HepG2 (cell line): ENCODE measurements at regions not wholly inside any gene's neighbourhood (a gene's known extent, or its start where the extent isn't known, plus 50 kb on each side); places are given as distances from the start of the nearest gene placed in this dataset.

Source experiments
- ATAC-seq: fragments of 200-7000 bp; cut with Tn5 transposase; 3 replicates; pipeline ENCODE4 v1.9.1; 2020; ENCODE audit warnings: mild to moderate bottlenecking, moderate library complexity
- BruUV-seq: library from RNA; stranded (reverse); fragments of 400-500 nt; replicated peaks from 2 replicates; lab custom pipeline; 2021; lab: Mats Ljungman, UMichigan
- CTCF ChIA-PET: fragments of 300-600 bp; formaldehyde crosslinking; extraction: SDS; loops from one replicate; lab custom pipeline; 2021; ENCODE audit warnings: low total read pairs, inconsistent platforms, low intra/inter-chr PET ratio; lab: Yijun Ruan, JAX
- POLR2A ChIA-PET: fragments of 350-600 bp; sonication (Branson Sonifier 250); formaldehyde crosslinking; loops from one replicate; lab custom pipeline; 2020; ENCODE audit warnings: antibody characterized with exemption, inconsistent platforms; lab: Yijun Ruan, JAX
- DNase-seq: peaks from one replicate; pipeline ENCODE4 v3.0.0-alpha.2; 2015; ENCODE audit warnings: low spot score
- FAIRE-seq: peaks from 3 replicates; lab custom pipeline; 2011; peaks lifted over from hg19 to GRCh38; lab: Jason Lieb, UNC
- H2AFZ ChIP-seq: one replicate; pipeline ENCODE4 v1.6.1; 2011; ENCODE audit warnings: low read length, inconsistent platforms
- H3K27ac ChIP-seq: fragments of 300-600 bp; 3 replicates; pipeline ENCODE4 v1.8.0; 2011; ENCODE audit warnings: mixed run types, mild to moderate bottlenecking, mixed read lengths, low read length, inconsistent platforms; ENCODE audit not compliant: insufficient read depth; ENCODE audit errors: extremely low read length
- H3K27me3 ChIP-seq, 2 experiments: fragments of 200-600 bp in 1 of 2; 2 replicates in 1 of 2; 3 replicates in 1 of 2; pipeline versions ENCODE4 v1.6.0 to v1.8.0; 2011; ENCODE audit warnings: low read length in 2 of 2, mild to moderate bottlenecking in 2 of 2, moderate library complexity in 2 of 2, inconsistent platforms in 1 of 2; ENCODE audit not compliant: insufficient read depth in 2 of 2, control insufficient read depth in 1 of 2
- H3K36me3 ChIP-seq, 2 experiments: fragments of 200-600 bp in 1 of 2; replicated peaks in 1 of 2; 2 replicates in 1 of 2; 3 replicates in 1 of 2; pipeline versions ENCODE4 v1.5.1 to v1.8.0; 2011; ENCODE audit warnings: low read length in 2 of 2, inconsistent platforms in 1 of 2; ENCODE audit not compliant: insufficient read depth in 2 of 2, control insufficient read depth in 1 of 2
- H3K4me1 ChIP-seq: 2 replicates; pipeline ENCODE4 v1.5.1; 2012; ENCODE audit warnings: low read length, inconsistent platforms; ENCODE audit not compliant: insufficient read depth
- H3K4me2 ChIP-seq: 2 replicates; pipeline ENCODE4 v1.6.0; 2011; ENCODE audit warnings: low read depth, low read length, inconsistent platforms
- H3K4me3 ChIP-seq, 3 experiments: fragments of 200-600 bp in 1 of 3; sonication (generic), shearing (Covaris generic) in 1 of 3; replicated peaks in 1 of 3; 2 replicates each; pipeline ENCODE4 v1.5.1; 2011 to 2016; ENCODE audit warnings: low read length in 3 of 3, inconsistent platforms in 2 of 3, low read depth in 2 of 3, mild to moderate bottlenecking in 2 of 3, control low read depth in 1 of 3, mixed read lengths in 1 of 3; ENCODE audit not compliant: insufficient read depth in 1 of 3
- H3K79me2 ChIP-seq: one replicate; pipeline ENCODE4 v1.6.1; 2011; ENCODE audit warnings: low read length, inconsistent platforms; ENCODE audit not compliant: insufficient read depth
- H3K9ac ChIP-seq: 2 replicates; pipeline ENCODE4 v1.6.0; 2011; ENCODE audit warnings: mild to moderate bottlenecking, low read depth, low read length, inconsistent platforms; ENCODE audit not compliant: insufficient read depth
- H3K9me3 ChIP-seq: 2 replicates; pipeline ENCODE4 v1.5.1; 2012; ENCODE audit warnings: mild to moderate bottlenecking, low read length
- H4K20me1 ChIP-seq: 2 replicates; pipeline ENCODE4 v1.6.0; 2011; ENCODE audit warnings: inconsistent platforms, mild to moderate bottlenecking, low read length, moderate library complexity; ENCODE audit not compliant: insufficient read depth
- TOE1 ChIP-seq: sonication (generic); formaldehyde crosslinking; IDR thresholded peaks from 2 replicates; pipeline ENCODE4 v1.4.0; 2020; ENCODE audit warnings: mild to moderate bottlenecking, missing genetic modification reagents
- ZNF124 ChIP-seq: sonication (generic); formaldehyde crosslinking; IDR thresholded peaks from 2 replicates; pipeline ENCODE4 v1.4.0; 2020; ENCODE audit warnings: missing genetic modification reagents
- ZNF232 ChIP-seq: sonication (generic); formaldehyde crosslinking; IDR thresholded peaks from 2 replicates; pipeline ENCODE4 v1.4.0; 2020; ENCODE audit warnings: missing genetic modification reagents, borderline replicate concordance
- ZNF251 ChIP-seq: sonication (generic); formaldehyde crosslinking; IDR thresholded peaks from 2 replicates; pipeline ENCODE4 v1.9.0; 2021; ENCODE audit warnings: mild to moderate bottlenecking, missing genetic modification reagents
- ZNF335 ChIP-seq: sonication (generic); formaldehyde crosslinking; IDR thresholded peaks from 2 replicates; pipeline ENCODE4 v1.4.0; 2020; ENCODE audit warnings: missing genetic modification reagents
- ZNF543 ChIP-seq: sonication (generic); formaldehyde crosslinking; IDR thresholded peaks from 2 replicates; pipeline ENCODE4 v1.4.0; 2020; ENCODE audit warnings: mild to moderate bottlenecking, missing genetic modification reagents
- WGBS: methylation state at CpG from one replicate; pipeline ENCODE4 v1.1.6; 2017; ENCODE audit warnings: low lambda C conversion rate; 5-methylcytosine and 5-hydroxymethylcytosine counted together
- in situ Hi-C: cut with HindIII; loops from 2 replicates; pipeline ENCODE4 v1.10.0; 2017; ENCODE audit warnings: low pct_unique_long_range_greater_than_20kb; ENCODE audit not compliant: extremely low pct_ligation_motif_present
- intact Hi-C: fragments of 100-400 bp; cut with micrococcal nuclease; formaldehyde crosslinking; loops from one replicate; pipeline ENCODE4 v1.10.0; 2022; ENCODE audit not compliant: unreplicated experiment
- TF ChIP-seq, protein P1 (sequence below): sonication (generic); formaldehyde crosslinking; conservative IDR thresholded peaks from 2 replicates; pipeline ENCODE4 v1.8.0; 2022; ENCODE audit warnings: low read depth, missing genetic modification reagents
- TF ChIP-seq, protein P2 (sequence below): sonication (generic); formaldehyde crosslinking; IDR thresholded peaks from 2 replicates; pipeline ENCODE4 v1.4.0; 2020; ENCODE audit warnings: mild to moderate bottlenecking, missing genetic modification reagents, borderline replicate concordance
- TF ChIP-seq, protein P3 (sequence below): sonication (generic); formaldehyde crosslinking; IDR thresholded peaks from 2 replicates; pipeline ENCODE4 v1.4.0; 2020; ENCODE audit warnings: missing genetic modification reagents, borderline replicate concordance
- TF ChIP-seq, protein P4 (sequence below): sonication (generic); formaldehyde crosslinking; IDR thresholded peaks from 2 replicates; pipeline ENCODE4 v1.4.0; 2020; ENCODE audit warnings: missing genetic modification reagents
- TF ChIP-seq, protein P5 (sequence below): sonication (generic); formaldehyde crosslinking; IDR thresholded peaks from 2 replicates; pipeline ENCODE4 v1.8.1; 2022; ENCODE audit warnings: low read depth, mild to moderate bottlenecking, missing genetic modification reagents

DNA sequence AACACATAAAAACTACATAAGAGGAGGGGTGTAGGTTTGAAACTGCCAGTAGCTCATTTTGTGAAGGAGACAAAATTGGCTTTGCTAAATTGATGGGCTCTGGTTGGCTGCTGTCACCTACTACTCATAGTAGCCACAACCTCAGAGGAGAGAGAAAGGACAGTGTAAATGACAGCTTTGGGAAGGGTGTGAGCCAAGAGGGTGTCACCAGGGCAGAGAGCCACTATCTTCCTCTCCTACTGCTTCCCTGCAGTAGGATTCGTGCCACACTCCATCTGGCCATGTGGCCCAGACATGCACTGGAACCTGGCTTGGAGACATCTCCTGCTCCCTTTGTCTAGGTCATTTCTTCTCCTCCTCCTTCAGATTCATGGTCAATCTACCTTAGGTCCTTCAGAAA, 455.9 kb downstream of the ENC1 start (continued):
- TF ChIP-seq ZNF251 (CRISPR knock-in tag) = no peak
- TF ChIP-seq, protein P1, sequence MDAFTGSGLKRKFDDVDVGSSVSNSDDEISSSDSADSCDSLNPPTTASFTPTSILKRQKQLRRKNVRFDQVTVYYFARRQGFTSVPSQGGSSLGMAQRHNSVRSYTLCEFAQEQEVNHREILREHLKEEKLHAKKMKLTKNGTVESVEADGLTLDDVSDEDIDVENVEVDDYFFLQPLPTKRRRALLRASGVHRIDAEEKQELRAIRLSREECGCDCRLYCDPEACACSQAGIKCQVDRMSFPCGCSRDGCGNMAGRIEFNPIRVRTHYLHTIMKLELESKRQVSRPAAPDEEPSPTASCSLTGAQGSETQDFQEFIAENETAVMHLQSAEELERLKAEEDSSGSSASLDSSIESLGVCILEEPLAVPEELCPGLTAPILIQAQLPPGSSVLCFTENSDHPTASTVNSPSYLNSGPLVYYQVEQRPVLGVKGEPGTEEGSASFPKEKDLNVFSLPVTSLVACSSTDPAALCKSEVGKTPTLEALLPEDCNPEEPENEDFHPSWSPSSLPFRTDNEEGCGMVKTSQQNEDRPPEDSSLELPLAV (CRISPR knock-in tag) = no peak
- no peak for TF ChIP-seq ZNF232 (CRISPR knock-in tag)
- TF ChIP-seq, protein P2, sequence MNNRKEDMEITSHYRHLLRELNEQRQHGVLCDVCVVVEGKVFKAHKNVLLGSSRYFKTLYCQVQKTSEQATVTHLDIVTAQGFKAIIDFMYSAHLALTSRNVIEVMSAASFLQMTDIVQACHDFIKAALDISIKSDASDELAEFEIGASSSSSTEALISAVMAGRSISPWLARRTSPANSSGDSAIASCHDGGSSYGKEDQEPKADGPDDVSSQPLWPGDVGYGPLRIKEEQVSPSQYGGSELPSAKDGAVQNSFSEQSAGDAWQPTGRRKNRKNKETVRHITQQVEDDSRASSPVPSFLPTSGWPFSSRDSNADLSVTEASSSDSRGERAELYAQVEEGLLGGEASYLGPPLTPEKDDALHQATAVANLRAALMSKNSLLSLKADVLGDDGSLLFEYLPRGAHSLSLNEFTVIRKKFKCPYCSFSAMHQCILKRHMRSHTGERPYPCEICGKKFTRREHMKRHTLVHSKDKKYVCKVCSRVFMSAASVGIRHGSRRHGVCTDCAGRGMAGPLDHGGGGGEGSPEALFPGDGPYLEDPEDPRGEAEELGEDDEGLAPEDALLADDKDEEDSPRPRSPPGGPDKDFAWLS = no peak
- no peak for TF ChIP-seq TOE1 (CRISPR knock-in tag)

DNA sequence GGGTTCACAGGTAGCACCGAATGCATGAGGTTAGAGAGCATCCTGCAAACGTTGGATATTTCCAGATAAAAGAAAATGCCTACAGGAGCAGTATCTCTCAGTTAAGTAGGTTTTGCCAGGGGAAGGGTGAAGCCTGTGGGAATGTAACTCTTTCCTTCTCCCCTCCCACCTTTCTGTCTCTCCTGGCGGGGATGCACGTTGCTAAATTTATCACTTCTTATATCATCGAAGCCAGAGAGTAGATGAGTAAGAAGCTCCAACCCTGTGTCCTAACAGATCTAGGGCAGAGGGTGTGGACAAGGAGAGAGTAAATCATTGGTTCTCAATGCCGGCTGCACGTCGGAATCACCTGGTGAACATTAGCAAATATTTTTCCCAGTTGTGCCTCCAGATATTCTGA, 457.5 kb downstream of the ENC1 start:
- Histone ChIP-seq H3K4me1 (no peaks in the 10 kb centered on the region), H3K9me3 (no peaks in the 10 kb centered on the region), H3K36me3 (no peaks in the 10 kb centered on the region), H3K4me2 (no peak overlapping the region), H3K79me2 (no peaks in the 10 kb centered on the region), H4K20me1 (no peaks in the 10 kb centered on the region), H3K27me3 (peaks cover 0 to 5% of the 10 kb centered on the region in 2 experiments; a peak in 4 of 5 replicates), H3K9ac (no peak overlapping the region), H3K27ac (no peak overlapping the region), H3K4me3 (no peak overlapping the region), H2AFZ (no peak overlapping the region)
- no peak for ATAC-seq
- intact Hi-C loops = no loop called here
- no TSS peak for BruUV-seq
- in situ Hi-C loops = no loop called here
- FAIRE-seq = no peak
- WGBS = 30% methylated on average over 8 of the region's 8 CpGs
- DNase-seq = no peak
- ChIA-PET POLR2A (no interaction called here), CTCF (no interaction called here)
- TF ChIP-seq ZNF335 (no peak), ZNF124 (CRISPR knock-in tag) (no peak), ZNF543 (CRISPR knock-in tag) (no peak)
- TF ChIP-seq, protein P3, sequence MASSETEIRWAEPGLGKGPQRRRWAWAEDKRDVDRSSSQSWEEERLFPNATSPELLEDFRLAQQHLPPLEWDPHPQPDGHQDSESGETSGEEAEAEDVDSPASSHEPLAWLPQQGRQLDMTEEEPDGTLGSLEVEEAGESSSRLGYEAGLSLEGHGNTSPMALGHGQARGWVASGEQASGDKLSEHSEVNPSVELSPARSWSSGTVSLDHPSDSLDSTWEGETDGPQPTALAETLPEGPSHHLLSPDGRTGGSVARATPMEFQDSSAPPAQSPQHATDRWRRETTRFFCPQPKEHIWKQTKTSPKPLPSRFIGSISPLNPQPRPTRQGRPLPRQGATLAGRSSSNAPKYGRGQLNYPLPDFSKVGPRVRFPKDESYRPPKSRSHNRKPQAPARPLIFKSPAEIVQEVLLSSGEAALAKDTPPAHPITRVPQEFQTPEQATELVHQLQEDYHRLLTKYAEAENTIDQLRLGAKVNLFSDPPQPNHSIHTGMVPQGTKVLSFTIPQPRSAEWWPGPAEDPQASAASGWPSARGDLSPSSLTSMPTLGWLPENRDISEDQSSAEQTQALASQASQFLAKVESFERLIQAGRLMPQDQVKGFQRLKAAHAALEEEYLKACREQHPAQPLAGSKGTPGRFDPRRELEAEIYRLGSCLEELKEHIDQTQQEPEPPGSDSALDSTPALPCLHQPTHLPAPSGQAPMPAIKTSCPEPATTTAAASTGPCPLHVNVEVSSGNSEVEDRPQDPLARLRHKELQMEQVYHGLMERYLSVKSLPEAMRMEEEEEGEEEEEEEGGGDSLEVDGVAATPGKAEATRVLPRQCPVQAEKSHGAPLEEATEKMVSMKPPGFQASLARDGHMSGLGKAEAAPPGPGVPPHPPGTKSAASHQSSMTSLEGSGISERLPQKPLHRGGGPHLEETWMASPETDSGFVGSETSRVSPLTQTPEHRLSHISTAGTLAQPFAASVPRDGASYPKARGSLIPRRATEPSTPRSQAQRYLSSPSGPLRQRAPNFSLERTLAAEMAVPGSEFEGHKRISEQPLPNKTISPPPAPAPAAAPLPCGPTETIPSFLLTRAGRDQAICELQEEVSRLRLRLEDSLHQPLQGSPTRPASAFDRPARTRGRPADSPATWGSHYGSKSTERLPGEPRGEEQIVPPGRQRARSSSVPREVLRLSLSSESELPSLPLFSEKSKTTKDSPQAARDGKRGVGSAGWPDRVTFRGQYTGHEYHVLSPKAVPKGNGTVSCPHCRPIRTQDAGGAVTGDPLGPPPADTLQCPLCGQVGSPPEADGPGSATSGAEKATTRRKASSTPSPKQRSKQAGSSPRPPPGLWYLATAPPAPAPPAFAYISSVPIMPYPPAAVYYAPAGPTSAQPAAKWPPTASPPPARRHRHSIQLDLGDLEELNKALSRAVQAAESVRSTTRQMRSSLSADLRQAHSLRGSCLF (CRISPR knock-in tag) = no peak
- TF ChIP-seq, protein P4, sequence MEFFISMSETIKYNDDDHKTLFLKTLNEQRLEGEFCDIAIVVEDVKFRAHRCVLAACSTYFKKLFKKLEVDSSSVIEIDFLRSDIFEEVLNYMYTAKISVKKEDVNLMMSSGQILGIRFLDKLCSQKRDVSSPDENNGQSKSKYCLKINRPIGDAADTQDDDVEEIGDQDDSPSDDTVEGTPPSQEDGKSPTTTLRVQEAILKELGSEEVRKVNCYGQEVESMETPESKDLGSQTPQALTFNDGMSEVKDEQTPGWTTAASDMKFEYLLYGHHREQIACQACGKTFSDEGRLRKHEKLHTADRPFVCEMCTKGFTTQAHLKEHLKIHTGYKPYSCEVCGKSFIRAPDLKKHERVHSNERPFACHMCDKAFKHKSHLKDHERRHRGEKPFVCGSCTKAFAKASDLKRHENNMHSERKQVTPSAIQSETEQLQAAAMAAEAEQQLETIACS (CRISPR knock-in tag) = no peak
- TF ChIP-seq, protein P5, sequence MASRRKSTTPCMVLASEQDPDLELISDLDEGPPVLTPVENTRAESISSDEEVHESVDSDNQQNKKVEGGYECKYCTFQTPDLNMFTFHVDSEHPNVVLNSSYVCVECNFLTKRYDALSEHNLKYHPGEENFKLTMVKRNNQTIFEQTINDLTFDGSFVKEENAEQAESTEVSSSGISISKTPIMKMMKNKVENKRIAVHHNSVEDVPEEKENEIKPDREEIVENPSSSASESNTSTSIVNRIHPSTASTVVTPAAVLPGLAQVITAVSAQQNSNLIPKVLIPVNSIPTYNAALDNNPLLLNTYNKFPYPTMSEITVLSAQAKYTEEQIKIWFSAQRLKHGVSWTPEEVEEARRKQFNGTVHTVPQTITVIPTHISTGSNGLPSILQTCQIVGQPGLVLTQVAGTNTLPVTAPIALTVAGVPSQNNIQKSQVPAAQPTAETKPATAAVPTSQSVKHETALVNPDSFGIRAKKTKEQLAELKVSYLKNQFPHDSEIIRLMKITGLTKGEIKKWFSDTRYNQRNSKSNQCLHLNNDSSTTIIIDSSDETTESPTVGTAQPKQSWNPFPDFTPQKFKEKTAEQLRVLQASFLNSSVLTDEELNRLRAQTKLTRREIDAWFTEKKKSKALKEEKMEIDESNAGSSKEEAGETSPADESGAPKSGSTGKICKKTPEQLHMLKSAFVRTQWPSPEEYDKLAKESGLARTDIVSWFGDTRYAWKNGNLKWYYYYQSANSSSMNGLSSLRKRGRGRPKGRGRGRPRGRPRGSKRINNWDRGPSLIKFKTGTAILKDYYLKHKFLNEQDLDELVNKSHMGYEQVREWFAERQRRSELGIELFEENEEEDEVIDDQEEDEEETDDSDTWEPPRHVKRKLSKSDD = no peak
